Activated T-helper 17 cell treated with anti-CD3 and anti-CD28 coated beads, Interleukin-2, amount 50 U/mL, for 72 hours (primary cell): ENCODE measurements at regions not wholly inside any gene's neighbourhood (a gene's known extent, or its start where the extent isn't known, plus 50 kb on each side); places are given as distances from the start of the nearest gene placed in this dataset.

Experiments used
- ATAC-seq: fragments of 150-1000 bp; cut with Tn5 transposase; replicated peaks from 2 replicates; pipeline ENCODE4 v1.10.0; 2021; ENCODE audit warnings: mild to moderate bottlenecking, moderate library complexity
- H3K27ac Mint-ChIP-seq: one replicate; pipeline ENCODE4 v1.8.0; 2022; ENCODE audit warnings: mixed read lengths
- H3K27me3 Mint-ChIP-seq: one replicate; pipeline ENCODE4 v1.8.0; 2022; ENCODE audit warnings: mixed read lengths
- H3K36me3 Mint-ChIP-seq: one replicate; pipeline ENCODE4 v1.8.0; 2022; ENCODE audit warnings: low read depth, mild to moderate bottlenecking, mixed read lengths
- H3K4me1 Mint-ChIP-seq: one replicate; pipeline ENCODE4 v1.8.0; 2022; ENCODE audit warnings: mixed read lengths
- H3K4me3 Mint-ChIP-seq: one replicate; pipeline ENCODE4 v1.8.0; 2022; ENCODE audit warnings: mild to moderate bottlenecking, mixed read lengths
- H3K9me3 Mint-ChIP-seq: one replicate; pipeline ENCODE4 v1.8.0; 2022; ENCODE audit warnings: mixed read lengths

DNA sequence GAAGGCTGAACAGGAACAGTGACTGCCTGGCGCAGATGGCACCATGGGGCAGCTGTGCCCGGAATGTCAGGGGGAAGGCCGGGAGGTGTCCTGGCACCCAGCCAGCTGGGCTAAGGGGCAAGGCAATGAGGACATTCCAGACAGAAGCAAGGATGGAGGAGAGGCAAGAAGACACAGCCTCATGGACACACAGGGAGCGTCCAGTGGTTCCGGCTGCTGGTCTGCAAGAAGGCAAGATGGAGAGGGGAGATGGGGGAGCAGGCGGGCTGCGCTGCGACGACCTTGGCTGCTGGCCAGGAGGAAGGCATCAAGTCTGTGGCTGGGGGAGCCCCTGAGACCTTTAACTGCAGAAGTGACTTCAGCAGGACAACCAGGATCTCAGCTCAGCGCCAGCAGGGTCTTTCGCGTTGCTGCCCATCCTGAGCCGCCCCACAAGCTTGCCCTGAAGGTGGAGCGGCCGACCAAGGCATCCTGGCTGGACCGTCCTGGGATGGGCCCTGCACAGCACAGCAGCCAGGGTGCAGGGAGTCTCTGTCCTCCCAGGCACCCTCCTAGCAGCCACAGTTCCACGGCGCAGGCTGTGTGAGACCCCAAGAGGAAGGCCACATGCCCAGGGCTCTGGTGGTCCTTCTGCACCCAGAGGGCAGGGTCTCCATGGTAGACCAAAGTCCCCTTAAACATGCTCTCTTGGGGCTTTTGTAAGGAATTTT, 531.7 kb downstream of the BRD1 start:
- H3K36me3 Mint-ChIP-seq = no peaks in the 10 kb centered on the region
- H3K4me1 Mint-ChIP-seq = no peaks in the 10 kb centered on the region
- H3K27me3 Mint-ChIP-seq = peaks cover 9% of the 10 kb centered on the region
- ATAC-seq = no peak
- H3K9me3 Mint-ChIP-seq = peaks cover 5% of the 10 kb centered on the region
- no peak overlapping the region for H3K4me3 Mint-ChIP-seq
- H3K27ac Mint-ChIP-seq = no peak overlapping the region

GRCh38 chr22:49295465-49295743, 532.3 kb downstream of the BRD1 start:
- peaks cover 5% of the 10 kb centered on the region for H3K9me3 Mint-ChIP-seq
- H3K27ac Mint-ChIP-seq = no peak overlapping the region
- H3K36me3 Mint-ChIP-seq = no peaks in the 10 kb centered on the region
- no peak for ATAC-seq
- no peak overlapping the region for H3K4me3 Mint-ChIP-seq
- peaks cover 9% of the 10 kb centered on the region for H3K27me3 Mint-ChIP-seq
- H3K4me1 Mint-ChIP-seq = no peaks in the 10 kb centered on the region

- no peak for ATAC-seq
- Mint-ChIP-seq H3K4me1 (no peaks in the 10 kb centered on the region), H3K9me3 (peaks cover 5% of the 10 kb centered on the region), H3K4me3 (no peak overlapping the region), H3K27me3 (peaks cover 9% of the 10 kb centered on the region), H3K36me3 (no peaks in the 10 kb centered on the region), H3K27ac (no peak overlapping the region)
These were observed 532.8 kb downstream of the BRD1 start for GRCh38 chr22:49294656-49295464.

GRCh38 chr22:49292909-49293308, 534.8 kb downstream of the BRD1 start:
- peaks cover 9% of the 10 kb centered on the region for H3K27me3 Mint-ChIP-seq
- H3K4me1 Mint-ChIP-seq = no peaks in the 10 kb centered on the region
- H3K36me3 Mint-ChIP-seq = no peaks in the 10 kb centered on the region
- no peak overlapping the region for H3K4me3 Mint-ChIP-seq
- H3K27ac Mint-ChIP-seq = no peak overlapping the region
- ATAC-seq = no peak
- H3K9me3 Mint-ChIP-seq = peaks cover 5% of the 10 kb centered on the region

- H3K4me1 Mint-ChIP-seq = no peaks in the 10 kb centered on the region
- H3K27ac Mint-ChIP-seq = no peak overlapping the region
- ATAC-seq = no peak
- H3K36me3 Mint-ChIP-seq = no peaks in the 10 kb centered on the region
- H3K9me3 Mint-ChIP-seq = peaks cover 5% of the 10 kb centered on the region
- peaks cover 9% of the 10 kb centered on the region for H3K27me3 Mint-ChIP-seq
- H3K4me3 Mint-ChIP-seq = no peak overlapping the region
These were observed 535.9 kb downstream of the BRD1 start for GRCh38 chr22:49291781-49292180.

DNA sequence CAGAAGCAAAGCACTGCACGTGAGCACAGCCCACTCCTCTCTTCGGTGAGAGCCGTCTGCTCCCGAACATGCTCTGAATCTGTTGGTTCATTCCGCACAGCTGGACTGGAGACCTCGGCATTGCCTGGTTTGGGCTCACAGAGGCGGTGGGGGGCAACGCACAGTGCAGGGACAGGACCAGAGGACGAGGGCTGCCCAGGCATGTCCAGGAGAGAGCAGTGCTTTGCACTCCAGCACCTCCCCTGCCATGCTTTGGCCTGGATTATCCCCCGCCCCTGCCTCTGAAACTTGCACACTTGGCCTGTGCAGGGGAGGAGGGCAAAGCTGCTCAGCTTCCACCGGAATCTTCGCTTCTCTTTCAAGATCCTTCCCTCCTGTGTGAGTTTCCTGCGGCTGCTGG, 536.5 kb downstream of the BRD1 start:
- Mint-ChIP-seq H3K9me3 (peaks cover 5% of the 10 kb centered on the region), H3K4me1 (no peaks in the 10 kb centered on the region), H3K27me3 (peaks cover 11% of the 10 kb centered on the region), H3K4me3 (no peak overlapping the region), H3K36me3 (no peaks in the 10 kb centered on the region), H3K27ac (no peak overlapping the region)
- ATAC-seq = no peak

GRCh38 chr22:49290711-49291110, 537.0 kb downstream of the BRD1 start:
- no peak overlapping the region for H3K4me3 Mint-ChIP-seq
- no peak overlapping the region for H3K27ac Mint-ChIP-seq
- no peak for ATAC-seq
- peaks cover 5% of the 10 kb centered on the region for H3K9me3 Mint-ChIP-seq
- H3K36me3 Mint-ChIP-seq = no peaks in the 10 kb centered on the region
- no peaks in the 10 kb centered on the region for H3K4me1 Mint-ChIP-seq
- peaks cover 12% of the 10 kb centered on the region for H3K27me3 Mint-ChIP-seq

DNA sequence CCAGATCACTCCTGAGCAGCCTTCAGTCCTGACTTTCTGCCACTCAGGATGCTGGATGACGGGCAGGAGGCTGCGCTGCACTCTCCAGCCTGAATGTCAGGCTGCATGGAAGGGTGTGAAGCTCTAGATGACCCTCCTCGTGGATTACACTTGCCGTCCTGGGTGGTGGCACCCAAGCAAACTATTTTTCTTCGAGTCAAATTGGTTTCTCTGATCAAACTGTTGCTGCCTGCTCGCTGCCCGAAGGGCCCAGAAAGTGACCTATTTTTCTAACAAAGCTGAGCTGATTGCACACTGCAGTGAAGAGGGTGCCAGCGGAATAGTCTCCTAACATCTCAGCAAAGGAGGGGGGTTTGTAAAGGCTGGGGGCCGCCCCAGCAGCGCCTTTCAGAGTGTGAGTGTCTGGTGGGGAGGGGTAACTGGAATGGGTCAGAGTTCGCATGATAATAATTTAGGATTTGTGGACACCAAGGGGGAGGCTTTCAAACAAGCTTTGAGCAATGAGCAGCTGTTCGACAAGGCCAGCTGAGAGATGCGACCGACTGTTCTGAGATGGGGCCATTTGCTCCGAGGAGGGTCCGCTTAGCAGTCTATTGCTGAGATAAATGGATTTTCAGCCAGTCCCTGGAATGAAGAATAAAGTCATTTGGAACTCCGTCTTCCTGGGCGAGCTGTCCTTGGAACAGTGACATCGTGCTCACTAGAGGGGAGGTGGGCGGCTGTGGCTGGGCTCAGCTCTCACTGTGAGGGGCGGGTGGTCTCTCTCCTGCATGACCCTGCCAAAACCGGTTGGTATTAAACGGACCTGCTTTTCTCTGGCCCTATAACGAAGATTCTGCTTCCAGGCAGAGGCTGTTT, 537.6 kb downstream of the BRD1 start:
- no peak overlapping the region for H3K27ac Mint-ChIP-seq
- H3K4me3 Mint-ChIP-seq = no peak overlapping the region
- H3K36me3 Mint-ChIP-seq = no peaks in the 10 kb centered on the region
- H3K27me3 Mint-ChIP-seq = peaks cover 9% of the 10 kb centered on the region
- no peaks in the 10 kb centered on the region for H3K4me1 Mint-ChIP-seq
- ATAC-seq = no peak
- peaks cover 5% of the 10 kb centered on the region for H3K9me3 Mint-ChIP-seq

GRCh38 chr22:49286181-49286760, 541.4 kb downstream of the BRD1 start:
- ATAC-seq = no peak
- Mint-ChIP-seq H3K4me1 (no peaks in the 10 kb centered on the region), H3K27me3 (peaks cover 27% of the 10 kb centered on the region), H3K4me3 (no peak overlapping the region), H3K9me3 (no peaks in the 10 kb centered on the region), H3K27ac (no peak overlapping the region), H3K36me3 (no peaks in the 10 kb centered on the region)

DNA sequence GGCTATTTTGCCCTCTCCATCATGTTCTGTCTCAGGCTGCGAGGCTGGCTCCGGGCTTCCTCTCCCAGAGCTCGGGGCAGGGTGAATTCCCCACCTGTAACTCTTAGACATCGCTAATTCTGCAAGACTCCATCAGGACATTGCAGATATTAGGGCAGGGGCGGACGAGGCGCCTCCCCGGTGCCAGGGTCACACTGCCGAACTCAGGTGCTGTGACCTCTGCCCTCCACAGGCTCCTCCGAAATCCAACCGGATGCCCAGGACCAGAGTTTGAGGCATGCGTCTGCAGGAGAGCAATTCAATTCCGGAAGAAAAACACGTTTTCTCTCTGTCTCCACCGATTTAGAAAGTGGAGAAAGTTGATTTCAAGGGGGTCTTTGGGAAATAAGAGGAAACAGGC, 542.7 kb downstream of the BRD1 start:
- Mint-ChIP-seq H3K4me3 (no peak overlapping the region), H3K36me3 (no peaks in the 10 kb centered on the region), H3K9me3 (peaks cover 8% of the 10 kb centered on the region), H3K27me3 (peaks cover 39% of the 10 kb centered on the region), H3K4me1 (no peaks in the 10 kb centered on the region), H3K27ac (no peak overlapping the region)
- no peak for ATAC-seq

DNA sequence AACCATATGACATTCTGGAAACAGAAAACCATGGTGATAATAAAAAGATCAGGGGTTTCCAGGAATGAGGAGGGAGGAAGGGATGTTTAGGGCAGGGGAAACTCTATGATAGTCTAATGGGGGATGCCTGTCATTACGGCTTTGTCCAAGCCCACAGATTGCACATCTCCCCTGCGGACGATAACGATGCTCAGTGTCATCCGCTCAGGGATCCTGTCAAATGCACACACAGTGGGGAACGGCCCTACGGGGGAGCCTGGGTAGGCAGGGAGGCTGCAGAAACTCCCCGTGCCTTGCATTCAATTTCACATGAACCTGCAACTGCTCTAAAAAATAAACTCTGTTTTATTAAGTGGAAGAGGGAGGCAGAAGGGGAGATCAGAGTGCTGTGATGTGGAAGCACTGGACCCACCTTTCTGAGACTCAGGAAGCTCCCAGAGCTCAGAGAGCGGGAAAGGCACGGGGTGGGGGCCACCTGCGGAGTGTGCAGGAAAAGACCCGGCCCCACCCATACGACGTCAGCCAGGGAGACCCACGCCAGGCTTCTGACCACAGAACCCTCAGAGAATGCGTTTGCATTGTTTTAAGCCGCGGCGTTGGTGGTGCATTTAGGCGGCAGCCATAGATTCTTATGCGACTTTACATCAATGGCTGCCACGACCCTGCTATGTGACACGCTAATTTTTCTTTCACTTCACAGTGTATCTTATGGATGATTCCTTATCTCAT, 543.5 kb downstream of the BRD1 start:
- Mint-ChIP-seq H3K4me1 (no peaks in the 10 kb centered on the region), H3K36me3 (no peaks in the 10 kb centered on the region), H3K27ac (no peak overlapping the region), H3K27me3 (peaks cover 40% of the 10 kb centered on the region), H3K4me3 (no peak overlapping the region), H3K9me3 (peaks cover 11% of the 10 kb centered on the region)
- no peak for ATAC-seq

DNA sequence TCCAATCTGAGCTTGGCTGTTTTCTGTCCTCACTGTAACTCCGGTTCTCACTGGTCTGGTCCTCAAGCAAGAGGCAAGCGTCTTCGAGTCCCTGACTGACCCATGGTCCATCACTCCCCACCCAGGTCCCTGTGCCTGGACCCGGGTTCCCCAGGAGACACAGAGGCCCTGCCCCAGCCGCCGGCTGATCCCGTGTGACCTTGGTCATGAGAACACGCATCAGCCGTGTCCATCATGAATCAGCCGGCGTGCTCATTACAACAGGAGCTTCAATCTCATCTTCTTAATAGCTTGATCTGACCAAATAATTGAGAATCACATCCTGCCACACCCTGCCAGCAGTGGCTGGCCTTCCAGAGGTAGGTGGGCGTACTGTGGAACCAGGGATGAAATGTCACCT, 545.1 kb downstream of the BRD1 start:
- no peaks in the 10 kb centered on the region for H3K4me1 Mint-ChIP-seq
- ATAC-seq = no peak
- peaks cover 40% of the 10 kb centered on the region for H3K27me3 Mint-ChIP-seq
- H3K36me3 Mint-ChIP-seq = no peaks in the 10 kb centered on the region
- H3K9me3 Mint-ChIP-seq = peaks cover 11% of the 10 kb centered on the region
- no peak overlapping the region for H3K4me3 Mint-ChIP-seq
- no peak overlapping the region for H3K27ac Mint-ChIP-seq

DNA sequence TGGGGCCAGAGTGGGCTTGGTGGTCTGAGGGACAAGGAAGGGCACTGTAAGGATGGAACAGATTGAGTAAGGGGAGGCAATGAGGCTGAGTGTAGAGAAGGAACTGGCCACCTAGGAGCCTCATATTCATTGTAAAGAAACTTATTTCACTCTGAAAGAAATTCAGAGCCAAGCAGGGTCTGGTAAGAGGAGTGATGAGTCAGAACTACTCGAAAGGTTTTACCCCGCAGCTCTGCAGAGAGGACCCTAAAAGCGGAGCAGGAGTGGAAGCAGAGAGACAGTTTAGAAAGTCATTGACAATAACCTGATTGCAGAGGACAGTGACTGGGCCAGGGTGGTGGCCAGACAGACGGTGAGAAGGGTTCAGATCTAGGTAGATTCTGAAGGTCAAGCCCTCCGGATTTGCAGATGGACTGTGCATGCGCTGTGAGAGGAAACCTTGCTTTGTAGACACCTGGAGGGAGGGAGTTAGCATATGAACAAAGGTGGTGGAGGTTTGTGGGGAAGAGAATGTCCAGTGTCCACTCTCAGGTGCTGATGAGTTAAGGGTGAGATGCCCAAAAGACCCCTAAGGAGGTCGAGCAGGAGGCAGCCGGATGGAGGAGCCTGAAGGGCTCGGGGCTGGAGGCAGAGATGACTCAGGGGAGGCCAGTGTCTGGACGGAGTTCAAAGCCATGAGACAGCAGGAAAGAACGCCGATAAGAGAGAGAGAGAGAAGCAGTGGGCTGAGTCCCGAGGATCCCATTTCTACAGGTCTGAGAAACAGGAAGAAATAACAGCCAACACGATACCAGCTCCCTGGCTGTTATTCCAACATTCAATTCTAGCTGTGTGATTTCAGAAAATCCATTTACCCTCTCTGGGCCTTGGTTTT, 546.0 kb downstream of the BRD1 start:
- H3K9me3 Mint-ChIP-seq = peaks cover 11% of the 10 kb centered on the region
- H3K27ac Mint-ChIP-seq = no peak overlapping the region
- no peaks in the 10 kb centered on the region for H3K4me1 Mint-ChIP-seq
- H3K36me3 Mint-ChIP-seq = no peaks in the 10 kb centered on the region
- no peak for ATAC-seq
- H3K27me3 Mint-ChIP-seq = peaks cover 40% of the 10 kb centered on the region
- H3K4me3 Mint-ChIP-seq = no peak overlapping the region
